Renal cortex interstitium (tissue), 11 donors: ENCODE measurements at regions not wholly inside any gene's neighbourhood (a gene's known extent, or its start where the extent isn't known, plus 50 kb on each side); places are given as distances from the start of the nearest gene placed in this dataset.

ENCODE experiments used
- DNase-seq, 11 donors: peaks; one replicate each; pipeline ENCODE4 v3.0.0-alpha.2; 2013; ENCODE audit warnings: low read depth in 9 of 11, low spot score in 4 of 11; ENCODE audit errors: extremely low read depth in 1 of 11

DNA sequence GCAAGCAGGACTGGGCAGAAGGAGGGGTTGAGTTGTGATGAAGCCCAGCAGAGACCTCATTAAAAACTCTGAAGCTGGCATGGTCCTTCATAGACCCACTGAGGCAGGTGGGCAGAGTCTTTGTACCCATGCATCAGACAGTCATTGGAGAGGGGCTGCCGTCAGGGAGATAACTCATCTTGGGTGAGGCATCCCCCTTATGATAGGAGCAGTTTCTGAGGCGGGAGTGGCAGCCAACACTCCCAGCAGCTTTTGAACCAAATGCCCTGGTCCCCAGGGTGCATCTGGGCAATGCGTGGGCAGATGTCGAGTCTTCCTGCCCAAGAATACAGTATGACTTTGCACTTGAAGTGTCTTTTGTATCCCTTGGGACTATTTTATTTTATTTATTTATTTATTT is 68.1 kb downstream of the HTR5A start:
- DNase-seq, result no peak

DNA sequence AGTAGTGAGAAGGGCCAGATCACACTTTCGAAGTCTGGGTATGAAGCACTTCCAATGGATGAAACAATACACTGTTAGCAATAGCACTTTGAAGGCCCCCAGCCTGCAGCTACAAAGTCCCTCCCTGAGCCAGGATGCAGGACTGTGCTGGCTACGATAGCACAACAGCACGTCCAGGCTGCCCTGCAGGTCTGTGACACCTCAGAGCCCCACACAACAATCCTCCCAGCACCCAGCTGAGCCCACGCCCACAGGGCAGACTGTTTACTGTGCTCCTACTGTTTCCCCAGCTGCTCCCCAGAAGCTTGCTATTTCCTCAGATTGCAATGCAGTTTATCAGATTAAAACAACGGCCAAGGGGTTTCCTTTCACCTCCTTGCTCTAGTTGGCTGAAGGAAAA is 71.4 kb downstream of the HTR5A start:
- no peak for DNase-seq

DNA sequence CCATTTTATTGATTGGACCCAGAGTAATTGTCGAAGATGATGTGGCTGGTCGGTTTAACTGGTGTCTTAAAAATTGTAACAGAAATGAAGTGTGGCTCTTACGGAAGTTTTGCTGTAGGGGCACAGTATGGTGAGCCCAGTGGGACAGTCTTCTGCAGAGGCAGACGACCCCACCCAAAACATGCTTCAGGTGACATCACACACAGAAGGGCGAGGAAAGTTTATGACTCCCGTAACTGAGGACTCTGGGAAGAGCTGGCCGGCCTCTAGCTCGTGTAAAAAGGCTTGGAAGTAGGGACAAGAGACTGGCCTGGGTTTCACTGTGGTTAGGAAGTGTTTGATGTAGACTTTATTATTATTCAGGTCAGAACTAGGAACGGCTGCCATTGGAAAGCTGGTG is 73.3 kb downstream of the HTR5A start:
- no peak for DNase-seq

DNA sequence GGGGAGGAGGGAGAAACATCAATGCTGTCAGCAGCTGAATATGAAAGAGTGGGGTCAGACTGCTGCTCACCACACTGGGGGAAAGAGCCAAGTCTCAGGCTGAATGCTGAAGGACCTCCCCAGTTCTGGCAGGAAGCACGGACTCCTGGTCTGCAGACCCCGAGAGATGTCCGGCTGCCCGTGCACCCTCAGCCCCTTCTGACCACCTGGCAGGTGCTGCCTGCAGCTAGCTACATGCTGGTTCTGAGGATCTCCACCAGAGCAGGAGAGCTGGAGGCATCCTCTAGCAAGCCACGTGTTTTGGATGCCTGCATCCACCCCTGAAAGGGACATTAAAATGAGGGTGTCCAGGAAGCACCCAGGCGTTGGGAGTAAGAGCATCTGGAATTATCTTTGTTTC is 74.2 kb downstream of the HTR5A start:
- no peak for DNase-seq

DNA sequence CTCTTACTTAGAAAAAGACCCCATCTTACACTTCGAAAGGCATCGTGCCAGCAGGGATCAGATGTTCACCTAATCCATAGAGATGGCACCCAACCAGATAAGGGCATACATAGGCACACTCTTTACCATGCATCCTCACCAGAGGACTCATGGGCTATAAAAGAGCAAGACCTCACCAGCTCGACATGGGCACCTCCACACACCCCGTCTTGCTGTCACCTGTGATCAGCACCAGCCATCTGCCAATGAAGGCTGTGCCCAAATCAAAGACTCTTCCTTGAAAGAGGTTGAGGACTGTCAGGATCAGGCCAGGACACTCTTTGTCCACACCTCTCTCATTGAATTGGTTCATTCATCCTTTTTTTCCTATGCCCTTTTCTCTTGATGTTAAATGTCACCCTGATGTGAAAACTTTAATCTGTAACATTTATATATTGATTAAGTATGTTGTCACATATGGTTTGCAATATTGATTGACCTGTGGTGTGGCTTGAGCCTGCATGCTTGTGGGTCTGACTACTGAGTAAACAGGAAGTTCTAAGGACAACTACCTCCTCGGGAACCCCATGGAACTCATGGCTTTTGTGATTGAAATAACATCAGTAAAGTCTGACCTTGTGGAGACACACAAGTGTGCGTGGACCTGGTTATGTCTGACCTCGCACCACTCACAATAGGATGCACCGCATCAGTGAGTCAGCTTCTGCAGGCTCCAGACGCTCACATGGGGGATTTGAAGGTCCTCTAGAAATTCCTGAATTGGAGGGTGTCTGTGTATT is 75.5 kb downstream of the HTR5A start:
- DNase-seq, result no peak

DNA sequence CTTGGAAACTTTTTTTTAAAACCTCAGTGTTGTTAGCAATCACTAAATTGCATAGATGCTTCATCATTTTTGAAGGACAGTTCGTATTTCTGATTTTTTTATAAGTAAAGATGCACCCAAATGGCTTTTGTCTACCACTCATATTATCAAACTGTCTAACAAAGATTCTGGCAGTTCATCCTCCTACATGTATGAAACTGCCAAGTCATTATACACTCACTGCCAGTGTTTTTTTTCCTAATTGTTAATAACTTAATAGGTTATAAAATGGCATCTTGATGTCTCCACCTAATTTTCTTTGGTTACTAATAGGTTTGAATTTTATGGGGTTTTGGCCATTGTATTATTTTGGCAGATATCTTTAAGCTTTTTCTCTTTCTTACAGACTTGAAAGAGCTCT is 77.0 kb downstream of the HTR5A start:
- DNase-seq, result no peak

DNA sequence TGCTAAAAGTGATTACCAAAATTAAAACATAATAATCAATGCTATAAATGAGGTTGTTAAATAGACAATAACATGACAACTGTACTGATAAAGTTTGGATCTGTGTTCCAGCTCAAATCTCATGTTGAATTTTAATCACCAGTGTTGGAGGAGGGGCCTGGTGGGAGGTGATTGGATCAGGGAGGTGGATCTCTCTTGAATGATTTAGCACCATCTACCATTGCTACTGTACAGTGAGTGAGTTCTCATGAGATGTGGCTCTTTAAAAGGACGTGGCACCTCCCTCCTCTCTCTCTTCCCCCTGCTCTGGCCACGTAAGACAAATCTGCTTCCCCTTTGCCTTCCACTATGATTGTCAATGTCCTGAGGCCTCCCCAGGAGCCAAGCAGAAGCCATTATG is 77.5 kb downstream of the HTR5A start:
- DNase-seq, result no peak

DNA sequence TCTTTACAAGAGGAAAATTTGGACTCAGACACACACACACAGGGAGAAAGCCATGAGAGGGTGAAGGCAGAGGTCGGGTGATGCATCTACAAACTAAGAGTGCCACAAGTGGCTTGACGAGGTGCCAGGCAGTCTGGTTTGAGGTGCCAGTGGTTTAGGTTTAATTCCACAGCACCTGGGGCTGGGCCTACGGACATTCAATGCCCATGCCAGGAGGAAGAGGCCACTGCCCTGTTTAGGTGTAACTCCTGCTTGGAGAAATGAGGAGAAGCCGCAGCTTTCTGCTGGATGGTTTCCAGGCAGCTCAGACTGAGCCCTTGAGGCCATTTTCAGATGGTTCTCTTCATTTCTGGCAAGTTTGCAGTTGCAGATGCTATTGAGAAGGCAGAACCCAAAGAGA is 83.6 kb downstream of the HTR5A start:
- no peak for DNase-seq

DNA sequence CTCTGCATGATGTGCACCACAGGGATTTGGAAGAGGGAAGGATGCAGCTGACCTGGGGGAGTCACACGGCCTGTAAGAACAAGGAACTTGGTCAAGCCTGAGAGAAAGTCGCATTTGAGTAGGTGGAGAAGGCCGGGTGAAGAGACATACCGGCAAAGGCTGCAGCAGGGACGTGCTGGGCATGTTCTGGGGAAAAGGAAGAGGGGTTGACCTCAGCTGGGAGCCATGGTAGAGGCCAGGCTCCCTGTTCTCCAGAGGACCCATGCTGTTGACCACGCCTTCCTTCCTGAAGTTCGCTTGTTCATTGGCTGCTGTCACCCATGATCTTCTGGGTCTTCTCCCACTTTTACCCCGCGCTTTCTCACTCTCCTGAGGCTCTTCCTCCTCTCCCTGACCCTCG is 84.5 kb downstream of the HTR5A start:
- DNase-seq, result no peak

DNA sequence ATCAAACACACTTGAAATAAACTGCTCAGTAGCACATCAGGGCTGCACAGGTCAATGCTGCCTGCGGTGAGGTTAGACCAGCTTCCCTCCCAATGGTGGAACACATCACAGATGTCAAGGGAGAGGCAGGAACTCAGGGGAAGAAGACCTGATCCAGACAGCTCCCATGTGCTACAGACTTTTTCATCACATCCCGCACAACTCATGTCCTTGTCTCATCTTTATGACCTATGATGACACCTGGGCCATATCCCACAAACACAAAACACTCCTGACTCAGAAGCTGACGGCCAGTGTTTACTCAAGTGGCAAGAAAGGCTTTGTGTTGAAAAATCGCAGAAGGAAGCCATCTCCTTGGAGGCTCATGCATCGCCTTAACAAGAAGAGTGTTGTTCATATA is 91.6 kb downstream of the HTR5A start:
- no peak for DNase-seq

DNA sequence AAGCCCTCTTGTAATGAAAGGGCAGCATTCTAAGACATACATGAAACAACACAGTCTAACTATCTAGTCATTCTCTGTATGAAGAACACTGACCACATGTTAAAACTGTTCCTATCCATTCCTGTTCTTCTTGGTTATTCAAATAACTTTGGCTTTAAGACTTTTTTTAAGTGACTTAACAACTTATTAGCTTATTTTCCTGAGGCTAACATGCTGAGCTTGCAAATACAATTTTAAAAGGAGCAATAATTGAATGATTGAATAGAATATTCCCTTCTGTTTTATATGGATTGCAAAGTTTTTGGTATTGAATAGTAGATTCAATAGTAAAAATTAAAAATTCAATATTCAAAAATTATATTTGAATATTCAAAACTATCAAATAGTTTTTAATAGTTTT is 92.3 kb downstream of the HTR5A start:
- DNase-seq, result no peak

DNA sequence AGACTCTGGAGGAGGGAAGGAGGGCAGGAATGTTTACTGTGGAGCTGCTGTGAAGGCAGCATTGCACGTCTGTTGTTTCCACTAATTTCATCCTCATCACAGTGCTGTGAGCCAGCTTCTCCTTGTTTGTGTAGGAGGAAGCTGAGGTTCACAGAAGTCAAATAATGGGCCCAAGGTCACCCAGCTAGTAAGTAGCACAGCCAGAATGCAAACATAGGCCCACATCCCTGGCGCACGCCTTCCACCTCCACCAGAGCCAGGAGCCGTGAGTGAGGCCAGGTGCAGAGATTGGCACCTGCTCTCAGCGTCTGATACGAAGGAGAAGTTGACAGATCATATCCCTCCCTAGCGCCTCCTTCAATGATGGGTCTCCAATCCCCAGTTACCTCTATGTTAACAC is 93.6 kb downstream of the HTR5A start:
- no peak for DNase-seq

DNA sequence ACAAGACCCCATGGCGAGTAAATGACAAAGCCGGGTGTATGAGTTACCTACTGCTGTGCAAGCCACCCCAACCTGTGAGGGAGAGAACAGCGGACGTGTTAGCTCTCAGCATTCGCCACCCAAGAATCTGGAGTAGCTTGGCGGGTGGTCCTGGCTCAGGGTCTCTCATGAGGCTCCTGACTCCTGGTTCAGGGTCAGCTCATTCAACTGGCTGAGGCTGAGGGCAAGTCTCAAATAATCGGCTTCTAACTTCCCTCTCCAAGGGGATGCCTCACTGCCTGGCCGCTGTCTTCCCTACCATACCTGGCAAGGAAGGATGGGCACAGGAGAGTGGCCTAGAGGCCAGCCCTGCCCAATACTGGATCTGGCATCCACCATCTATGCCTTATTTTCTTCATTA is 94.2 kb downstream of the HTR5A start:
- no peak for DNase-seq

DNA sequence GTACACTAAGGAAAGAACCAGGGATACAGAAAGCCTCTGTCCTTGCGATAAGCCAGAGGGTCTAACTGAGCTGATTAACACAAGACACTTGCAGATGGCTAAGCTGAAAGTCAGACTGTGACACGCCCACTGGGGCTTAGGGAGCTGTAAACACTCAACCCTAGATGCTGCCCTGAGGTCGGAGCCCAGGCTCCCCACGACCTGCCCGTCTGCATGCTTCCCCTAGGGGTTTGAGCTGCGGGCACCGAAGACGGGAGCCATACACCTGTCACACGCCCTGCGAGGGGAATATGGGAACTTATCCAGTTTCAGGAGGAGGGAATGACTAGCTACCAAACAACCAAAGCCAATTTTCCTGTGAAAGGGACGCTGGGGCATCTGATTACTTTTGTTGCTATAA is 96.0 kb downstream of the HTR5A start:
- DNase-seq, result no peak

DNA sequence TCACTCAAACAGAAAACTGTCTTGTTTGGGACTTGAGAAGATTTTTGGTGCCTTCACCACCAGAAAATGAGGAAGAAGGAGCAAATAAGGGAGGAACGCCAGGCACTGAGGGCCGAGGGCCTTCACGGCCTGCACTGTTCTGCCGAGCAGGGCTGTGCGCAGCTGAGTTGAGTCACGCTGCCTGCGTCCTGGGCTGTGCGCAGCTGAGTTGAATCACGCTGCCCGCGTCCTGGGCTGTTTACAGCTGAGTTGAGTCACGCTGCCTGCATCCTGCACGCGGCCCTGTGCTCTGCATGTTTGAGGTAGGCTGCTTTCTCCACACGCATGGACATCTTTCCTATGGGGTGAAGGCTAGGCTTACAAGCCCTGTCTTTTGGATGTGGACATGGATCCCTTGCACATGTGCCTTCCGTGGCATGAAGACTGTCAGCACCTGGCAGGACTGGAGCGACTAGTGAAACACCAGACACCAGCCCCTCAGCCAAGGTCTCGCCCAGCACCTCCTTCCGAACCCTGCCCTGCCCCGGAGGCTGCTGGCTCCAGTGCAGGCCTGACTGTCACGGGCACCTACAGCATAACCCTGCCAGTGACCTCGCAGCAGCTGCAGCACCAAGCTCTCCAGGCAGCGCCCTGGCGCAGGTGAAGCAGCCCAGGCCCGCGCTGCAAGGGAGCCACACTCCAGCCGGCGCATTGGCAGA is 96.7 kb downstream of the HTR5A start:
- no peak for DNase-seq

DNA sequence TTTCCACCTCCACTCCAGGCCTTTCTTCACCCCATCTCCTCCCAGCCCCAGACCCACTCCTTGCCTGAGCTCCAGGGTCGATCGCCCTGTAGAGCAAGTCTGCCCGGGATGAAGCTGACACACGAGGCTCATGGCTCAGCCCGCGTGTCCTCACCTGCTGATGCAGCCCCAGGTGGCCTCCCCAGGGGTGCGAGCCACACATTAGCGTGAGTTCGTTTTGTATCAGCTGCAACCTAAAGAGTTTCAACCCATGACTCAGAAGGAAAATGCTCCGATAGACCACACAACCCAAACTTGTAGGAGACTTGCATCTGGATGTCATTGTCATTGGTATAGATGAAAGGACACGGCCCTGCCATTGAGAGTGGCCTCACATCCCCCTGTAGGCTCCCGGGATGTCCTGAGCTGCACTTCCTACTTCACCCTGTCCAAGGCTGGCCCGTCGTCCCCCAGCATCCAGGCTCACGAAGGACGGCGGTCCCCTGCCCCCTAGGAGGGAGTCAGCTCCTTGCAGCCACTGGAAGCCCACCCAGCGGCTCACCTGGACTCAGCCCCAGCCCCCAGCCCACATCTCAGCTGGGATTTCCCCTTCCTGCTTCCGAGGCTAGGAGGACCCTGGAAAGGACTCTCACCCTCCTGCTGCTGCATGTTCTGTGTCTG is 97.7 kb downstream of the HTR5A start:
- DNase-seq, result no peak

DNA sequence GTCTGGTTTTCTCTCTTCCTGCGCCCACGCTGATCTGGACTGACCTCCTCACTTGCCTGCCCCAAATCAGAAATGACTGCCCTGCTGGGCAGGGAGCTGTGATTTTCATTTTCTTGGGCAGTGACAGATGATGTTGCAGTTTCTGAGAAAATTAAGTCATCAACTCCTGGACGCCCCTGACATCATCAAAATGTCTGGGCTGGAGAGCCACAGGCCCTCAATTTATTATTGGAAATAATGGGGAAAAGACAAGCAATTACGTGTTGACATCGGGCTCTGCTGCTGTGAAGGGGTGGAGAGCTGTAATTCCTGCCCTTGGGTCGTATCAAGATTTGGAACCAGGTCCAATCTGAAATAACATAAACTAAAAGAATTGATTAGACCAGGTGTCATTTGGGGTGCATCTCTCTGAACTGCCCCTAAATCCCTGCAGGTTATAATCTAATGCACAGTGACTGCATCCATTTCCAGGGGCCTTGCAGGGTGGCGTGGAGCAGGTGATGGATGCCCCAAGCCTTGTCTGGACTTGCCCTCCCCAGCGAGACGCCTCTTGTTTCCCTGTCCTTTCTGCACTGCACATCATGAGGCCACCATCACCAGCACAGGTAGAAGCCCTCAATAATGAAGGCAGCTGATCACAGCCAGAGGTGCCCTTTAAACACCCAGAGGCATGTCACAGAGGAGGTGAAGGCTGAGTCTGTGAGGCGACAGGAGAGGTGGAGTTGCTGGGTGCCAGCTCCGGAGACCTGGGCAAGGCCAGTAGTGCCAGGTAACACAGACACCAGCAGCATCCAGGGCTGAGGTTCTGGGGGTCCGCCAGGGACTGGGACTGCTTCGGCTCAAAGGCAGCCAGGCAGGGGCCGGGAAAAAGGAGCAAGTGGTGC is 98.7 kb downstream of the HTR5A start:
- DNase-seq, result no peak

DNA sequence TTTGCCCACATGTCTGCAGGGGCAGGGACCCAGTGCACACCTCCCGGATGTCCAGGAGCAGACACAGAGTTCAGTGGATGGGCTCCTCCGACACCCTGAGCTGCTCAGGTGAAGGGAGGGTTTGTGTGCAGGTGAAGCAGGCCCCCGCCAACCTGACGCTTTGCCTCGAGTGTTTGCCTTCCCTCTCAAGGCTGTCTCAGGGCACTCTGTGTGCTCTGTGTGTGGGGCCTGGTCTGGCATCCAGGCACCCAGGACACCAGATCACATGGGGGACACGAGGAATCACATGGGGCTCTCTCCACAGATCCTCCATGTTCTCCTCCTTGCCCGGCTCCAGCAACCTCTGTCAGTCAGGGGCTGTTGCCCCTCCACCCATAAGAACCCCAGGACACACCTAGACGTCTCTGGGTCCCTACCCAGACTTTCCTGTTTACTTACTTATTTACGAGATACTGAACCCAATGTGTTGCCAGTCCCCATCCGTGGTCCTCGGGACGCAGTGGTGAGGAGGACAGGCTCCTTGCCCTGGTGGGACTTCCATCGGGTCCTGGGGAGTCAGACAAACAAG is 99.5 kb downstream of the HTR5A start:
- no peak for DNase-seq

DNA sequence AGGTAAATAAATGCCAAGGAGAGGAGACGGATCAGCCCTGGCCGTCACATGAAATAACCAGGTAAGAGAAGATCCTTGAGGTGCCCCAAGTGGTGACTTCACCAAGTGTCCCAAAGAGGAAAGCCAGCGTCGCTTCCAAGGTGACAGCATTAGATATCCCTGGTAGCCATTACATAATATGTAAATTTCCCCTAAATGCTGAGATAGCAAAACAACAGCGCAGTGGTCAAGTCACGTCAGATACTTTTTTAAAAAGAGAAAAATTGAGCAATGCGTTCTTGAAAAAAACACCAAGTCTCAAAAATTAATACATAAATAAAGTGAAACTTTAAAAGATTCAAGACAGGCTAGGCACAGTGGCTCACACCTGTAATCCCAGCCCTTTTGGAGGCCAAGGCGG is 100.2 kb downstream of the HTR5A start:
- no peak for DNase-seq
